Endothelial cell of umbilical vein (primary cell): ENCODE measurements at regions not wholly inside any gene's neighbourhood (a gene's known extent, or its start where the extent isn't known, plus 50 kb on each side); places are given as distances from the start of the nearest gene placed in this dataset.

Source experiments
- BruUV-seq: library from RNA; stranded (reverse); fragments of 400-500 nt; replicated peaks from 2 replicates; lab custom pipeline; 2021; lab: Mats Ljungman, UMichigan
- CTCF ChIA-PET: fragments of 300-600, 350-600 bp; sonication (Branson Sonifier 250); formaldehyde crosslinking; loops from one replicate; lab custom pipeline; 2021; ENCODE audit warnings: antibody characterized with exemption, inconsistent platforms; lab: Charles Lee
- POLR2A ChIA-PET: fragments of 300-600, 350-600 bp; sonication (Branson Sonifier 250); formaldehyde crosslinking; loops from one replicate; lab custom pipeline; 2021; ENCODE audit warnings: antibody characterized with exemption, inconsistent platforms; lab: Charles Lee
- DNase-seq: peaks from one replicate; pipeline ENCODE4 v3.0.0-alpha.2; 2011; ENCODE audit warnings: low read depth, low spot score
- FAIRE-seq: peaks from 2 replicates; lab custom pipeline; 2011; peaks lifted over from hg19 to GRCh38; lab: Jason Lieb, UNC
- H2AFZ ChIP-seq: 2 replicates; pipeline ENCODE4 v1.6.0; 2012; ENCODE audit warnings: low read depth, low read length, control low read depth, inconsistent platforms
- H3K27ac ChIP-seq: 2 replicates; pipeline ENCODE4 v1.5.1; 2011; ENCODE audit warnings: low read depth, mild to moderate bottlenecking, control low read depth, low read length, moderate library complexity; ENCODE audit not compliant: insufficient read depth
- H3K27me3 ChIP-seq, 2 experiments: 2 replicates each; pipeline versions ENCODE4 v1.6.0 to v1.6.1; 2011; ENCODE audit warnings: low read length in 2 of 2, mixed read lengths in 1 of 2; ENCODE audit not compliant: control insufficient read depth in 2 of 2, insufficient read depth in 2 of 2
- H3K36me3 ChIP-seq, 2 experiments: 2 replicates in 1 of 2; 3 replicates in 1 of 2; pipeline ENCODE4 v1.5.1; 2011; ENCODE audit warnings: low read length in 2 of 2, mild to moderate bottlenecking in 1 of 2, moderate library complexity in 1 of 2; ENCODE audit not compliant: control insufficient read depth in 2 of 2, insufficient read depth in 2 of 2; ENCODE audit errors: extremely low read depth in 1 of 2
- H3K4me1 ChIP-seq: 3 replicates; pipeline ENCODE4 v1.5.1; 2011; ENCODE audit warnings: mild to moderate bottlenecking, low read length; ENCODE audit not compliant: control insufficient read depth, insufficient read depth; ENCODE audit errors: extremely low read depth
- H3K4me2 ChIP-seq: 2 replicates; pipeline ENCODE4 v1.6.1; 2011; ENCODE audit warnings: low read length, control low read depth, mixed read lengths; ENCODE audit not compliant: insufficient read depth
- H3K4me3 ChIP-seq, 3 experiments: fragments of 200-600 bp in 1 of 3; sonication (generic), shearing (Covaris generic) in 1 of 3; replicated peaks in 1 of 3; 2 replicates each; pipeline ENCODE4 v1.5.1; 2011 to 2016; ENCODE audit warnings: control low read depth in 3 of 3, low read length in 3 of 3, mild to moderate bottlenecking in 2 of 3, inconsistent platforms in 1 of 3, low read depth in 1 of 3, moderate library complexity in 1 of 3; ENCODE audit not compliant: insufficient read depth in 1 of 3
- H3K79me2 ChIP-seq: 2 replicates; pipeline ENCODE4 v1.6.0; 2012; ENCODE audit warnings: low read length, inconsistent platforms; ENCODE audit not compliant: control insufficient read depth, insufficient read depth
- H3K9ac ChIP-seq: replicated peaks from 2 replicates; pipeline ENCODE3; 2011; ENCODE audit warnings: low read length, control low read depth; ENCODE audit not compliant: insufficient read depth; ENCODE audit errors: extremely low read depth
- H3K9me1 ChIP-seq: replicated peaks from 3 replicates; pipeline ENCODE4 v1.6.0; 2011; ENCODE audit warnings: mild to moderate bottlenecking, low read length; ENCODE audit not compliant: control insufficient read depth, insufficient read depth; ENCODE audit errors: extremely low read depth
- H3K9me3 ChIP-seq: replicated peaks from 2 replicates; pipeline ENCODE4 v1.5.1; 2012; ENCODE audit warnings: low read length, inconsistent platforms; ENCODE audit not compliant: control insufficient read depth, insufficient read depth
- H4K20me1 ChIP-seq: replicated peaks from 2 replicates; pipeline ENCODE3; 2011; ENCODE audit warnings: mild to moderate bottlenecking, low read length; ENCODE audit not compliant: control insufficient read depth, insufficient read depth; ENCODE audit errors: extremely low read depth
- CTCF ChIP-seq, 2 donors: IDR thresholded peaks; 1 replicate in 1 of 2; 2 replicates in 1 of 2; pipeline ENCODE4 v1.5.1; 2011; ENCODE audit warnings: low read length in 2 of 2, mild to moderate bottlenecking in 2 of 2, moderate library complexity in 2 of 2, control low read depth in 1 of 2, inconsistent platforms in 1 of 2, low read depth in 1 of 2; ENCODE audit not compliant: insufficient read depth in 1 of 2; ENCODE audit errors: extremely low read depth in 1 of 2
- EZH2 ChIP-seq: IDR thresholded peaks from 2 replicates; pipeline ENCODE4 v1.6.1; 2012; ENCODE audit warnings: borderline replicate concordance, low read depth, mild to moderate bottlenecking, moderate library complexity, low read length, inconsistent platforms; ENCODE audit not compliant: severe bottlenecking
- FOS ChIP-seq: IDR thresholded peaks from 2 replicates; pipeline ENCODE4 v1.6.1; 2011; ENCODE audit warnings: mild to moderate bottlenecking, low read length, moderate library complexity, borderline replicate concordance; ENCODE audit not compliant: insufficient read depth
- GATA2 ChIP-seq: IDR thresholded peaks from 2 replicates; pipeline ENCODE4 v1.7.0; 2011; ENCODE audit warnings: low read depth, mild to moderate bottlenecking, moderate library complexity, mixed read lengths, low read length; ENCODE audit not compliant: insufficient read length, insufficient read depth
- JUN ChIP-seq: IDR thresholded peaks from 2 replicates; pipeline ENCODE4 v1.6.1; 2011; ENCODE audit warnings: borderline replicate concordance, low read depth; ENCODE audit not compliant: insufficient read length, insufficient read depth
- MYC ChIP-seq: IDR thresholded peaks from one replicate; pipeline ENCODE4 v1.6.1; 2011; ENCODE audit warnings: mild to moderate bottlenecking, low read depth, low read length
- POLR2AphosphoS5 ChIP-seq: IDR thresholded peaks from 2 replicates; pipeline ENCODE4 v1.6.1; 2012; ENCODE audit warnings: low read depth, mild to moderate bottlenecking, control low read depth, low read length, moderate library complexity; ENCODE audit not compliant: insufficient read depth
- dilution Hi-C: fragments of 300-500 bp; cut with MboI; formaldehyde crosslinking; loops from one replicate; pipeline ENCODE4 v1.15.0; 2019; ENCODE audit warnings: low sequenced_read_pairs; ENCODE audit not compliant: extremely low pct_ligation_motif_present
- intact Hi-C: fragments of 100-400 bp; cut with micrococcal nuclease; formaldehyde crosslinking; loops from one replicate; pipeline ENCODE4 v1.10.0; 2022

GRCh38 chr15:53196788-53197187 is 406.7 kb upstream of the ONECUT1 start:
- H3K27me3 ChIP-seq: no peaks in the 10 kb centered on the region
- TF ChIP-seq GATA2 (no peak), EZH2 (no peak), JUN (no peak), POLR2AphosphoS5 (no peak), MYC (no peak)
- no peak overlapping the region for H3K27ac ChIP-seq
- no peak for FAIRE-seq
- no peak overlapping the region for H3K4me2 ChIP-seq
- dilution Hi-C loops (no loop called here), intact Hi-C loops (loop anchor here (1.0 to 5.0 kb wide), 2 partner anchors 416 to 521 kb away; no protein-coding TSS in a partner anchor)
- no peaks in the 10 kb centered on the region for H3K4me1 ChIP-seq
- no peaks in the 10 kb centered on the region for H3K36me3 ChIP-seq
- H3K4me3 ChIP-seq: no peak overlapping the region
- DNase-seq: no peak
- H3K79me2 ChIP-seq: no peaks in the 10 kb centered on the region
- no peak overlapping the region for H3K9ac ChIP-seq
- BruUV-seq: no TSS peak
- ChIA-PET CTCF (interaction anchor here (0.9 to 1.0 kb wide), 2 partner anchors 30 to 431 kb away, joined by 3 read pairs; no protein-coding TSS in a partner anchor), POLR2A (no interaction called here)
- no peaks in the 10 kb centered on the region for H3K9me1 ChIP-seq
- no peaks in the 10 kb centered on the region for H3K9me3 ChIP-seq
- H4K20me1 ChIP-seq: no peaks in the 10 kb centered on the region
- no peak overlapping the region for H2AFZ ChIP-seq

GRCh38 chr15:53196242-53196641 is 406.1 kb upstream of the ONECUT1 start:
- Histone ChIP-seq H3K27me3 (no peaks in the 10 kb centered on the region), H3K4me3 (no peak overlapping the region), H2AFZ (no peak overlapping the region), H3K4me2 (no peak overlapping the region), H3K4me1 (no peaks in the 10 kb centered on the region), H3K79me2 (no peaks in the 10 kb centered on the region), H3K9ac (no peak overlapping the region), H3K27ac (no peak overlapping the region), H4K20me1 (no peaks in the 10 kb centered on the region), H3K9me3 (no peaks in the 10 kb centered on the region), H3K9me1 (no peaks in the 10 kb centered on the region), H3K36me3 (no peaks in the 10 kb centered on the region)
- POLR2A ChIA-PET: no interaction called here
- CTCF ChIA-PET: no interaction called here
- FAIRE-seq (no peak), DNase-seq (no peak)
- intact Hi-C loops (loop anchor here (5.0 kb wide), 1 partner anchor 521 kb away; no protein-coding TSS in a partner anchor), dilution Hi-C loops (no loop called here)
- TF ChIP-seq CTCF (IDR thresholded peaks at IDR 0.05; ENCODE audit: extremely low read depth in 1 of 2, insufficient read depth in 1 of 2, low read depth in 1 of 2, low read length in 2 of 2): no peak
- TF ChIP-seq FOS: no peak
- TF ChIP-seq EZH2: no peak
- TF ChIP-seq JUN: no peak
- no peak for TF ChIP-seq GATA2
- no peak for TF ChIP-seq POLR2AphosphoS5
- no TSS peak for BruUV-seq
